HCT116 (cell line): ENCODE measurements at regions not wholly inside any gene's neighbourhood (a gene's known extent, or its start where the extent isn't known, plus 50 kb on each side); places are given as distances from the start of the nearest gene placed in this dataset.

Experiments used
- ATAC-seq: fragments of 200-7000 bp; cut with Tn5 transposase; 2 replicates; pipeline ENCODE4 v1.9.1; 2020; ENCODE audit warnings: mild to moderate bottlenecking, moderate library complexity
- BruUV-seq: library from RNA; stranded (reverse); fragments of 400-500 nt; replicated peaks from 2 replicates; lab custom pipeline; 2021; lab: Mats Ljungman, UMichigan
- CTCF ChIA-PET: fragments of 300-600 bp; sonication (Branson Sonifier 250); formaldehyde crosslinking; loops from one replicate; lab custom pipeline; 2021; ENCODE audit warnings: antibody characterized with exemption; lab: Charles Lee
- POLR2A ChIA-PET: fragments of 300-600, 350-600 bp; sonication (Branson Sonifier 250); formaldehyde crosslinking; loops from one replicate; lab custom pipeline; 2021; ENCODE audit warnings: antibody characterized with exemption; lab: Charles Lee
- RAD21 ChIA-PET, 2 experiments: fragments of 300-600 bp; sonication (Branson Sonifier 250); formaldehyde crosslinking; loops; one replicate each; lab custom pipeline; 2023; ENCODE audit warnings: low total read pairs in 2 of 2; ENCODE audit not compliant: uncharacterized antibody in 2 of 2, unreplicated experiment in 2 of 2, low non-redundant PET in 1 of 2; lab: Charles Lee
- DNase-seq: peaks from one replicate; pipeline ENCODE4 v3.0.0-alpha.2; 2010; ENCODE audit warnings: low read depth, low spot score
- H2AFZ ChIP-seq: fragments of 200-600 bp; shearing (Covaris generic), sonication (generic); 2 replicates; pipeline ENCODE4 v1.6.1; 2017; ENCODE audit warnings: low read depth, mixed run types, mixed read lengths, antibody characterized with exemption, low read length; ENCODE audit not compliant: poor library complexity, severe bottlenecking
- H3K27ac ChIP-seq: 2 replicates; pipeline ENCODE4 v1.5.1; 2012; ENCODE audit warnings: low read depth, low read length
- H3K27me3 ChIP-seq: fragments of 200-600 bp; sonication (generic); 2 replicates; pipeline ENCODE4 v1.6.1; 2016; ENCODE audit warnings: mixed run types, low read length, mixed read lengths; ENCODE audit not compliant: insufficient read depth
- H3K36me3 ChIP-seq, 2 experiments: fragments of 200-500 bp in 1 of 2; fragments of 200-600 bp in 1 of 2; sonication (Bioruptor generic) in 1 of 2; sonication (generic) in 1 of 2; 2 replicates each; pipeline versions ENCODE4 v1.5.1 to v1.6.1; 2014 to 2016; ENCODE audit warnings: low read length in 2 of 2, inconsistent platforms in 1 of 2, mixed read lengths in 1 of 2, mixed run types in 1 of 2; ENCODE audit not compliant: insufficient read depth in 2 of 2, control insufficient read depth in 1 of 2
- H3K4me1 ChIP-seq, 2 experiments: fragments of 200-600 bp in 1 of 2; sonication (generic) in 1 of 2; 2 replicates each; pipeline versions ENCODE4 v1.5.1 to v1.6.1; 2012 to 2017; ENCODE audit warnings: low read length in 2 of 2, inconsistent platforms in 1 of 2, mild to moderate bottlenecking in 1 of 2, mixed read lengths in 1 of 2, mixed run types in 1 of 2, moderate library complexity in 1 of 2; ENCODE audit not compliant: insufficient read depth in 2 of 2, control insufficient read depth in 1 of 2
- H3K4me2 ChIP-seq: fragments of 200-600 bp; sonication (generic); 2 replicates; pipeline ENCODE4 v1.6.1; 2017; ENCODE audit warnings: mixed run types, low read length, mixed read lengths
- H3K4me3 ChIP-seq, 2 experiments: fragments of 200-600 bp in 1 of 2; sonication (generic) in 1 of 2; replicated peaks in 1 of 2; 2 replicates each; pipeline ENCODE4 v1.5.1; 2011 to 2016; ENCODE audit warnings: low read length in 2 of 2, control low read depth in 1 of 2, low read depth in 1 of 2, mild to moderate bottlenecking in 1 of 2, mixed read lengths in 1 of 2, mixed run types in 1 of 2
- H3K79me2 ChIP-seq: fragments of 200-600 bp; sonication (generic); 2 replicates; pipeline ENCODE4 v1.6.1; 2017; ENCODE audit warnings: mild to moderate bottlenecking, mixed run types, low read length, moderate library complexity, mixed read lengths; ENCODE audit not compliant: insufficient read depth
- H3K9ac ChIP-seq: fragments of 200-600 bp; sonication (generic); 2 replicates; pipeline ENCODE4 v1.6.1; 2016; ENCODE audit warnings: low read length, mixed read lengths
- H3K9me2 ChIP-seq: fragments of 200-600 bp; sonication (generic), shearing (Covaris generic); 2 replicates; pipeline ENCODE4 v1.6.1; 2017; ENCODE audit warnings: mixed run types, mild to moderate bottlenecking, moderate library complexity; ENCODE audit not compliant: insufficient read depth
- H3K9me3 ChIP-seq, 2 experiments: fragments of 200-500 bp in 1 of 2; fragments of 200-600 bp in 1 of 2; sonication (Bioruptor generic) in 1 of 2; sonication (generic) in 1 of 2; 2 replicates each; pipeline ENCODE4 v1.6.1; 2014 to 2017; ENCODE audit warnings: low read length in 2 of 2, mixed read lengths in 2 of 2, inconsistent platforms in 1 of 2, low read depth in 1 of 2, mild to moderate bottlenecking in 1 of 2, mixed run types in 1 of 2, moderate library complexity in 1 of 2; ENCODE audit not compliant: control insufficient read depth in 1 of 2, insufficient read depth in 1 of 2
- H4K20me1 ChIP-seq: fragments of 200-600 bp; sonication (generic), shearing (Covaris generic); 2 replicates; pipeline ENCODE4 v1.6.1; 2017; ENCODE audit warnings: mixed run types, mild to moderate bottlenecking, moderate library complexity; ENCODE audit not compliant: insufficient read depth
- ATF3 ChIP-seq: IDR thresholded peaks from 2 replicates; pipeline ENCODE4 v1.6.1; 2012
- CBX3 ChIP-seq: IDR thresholded peaks from 2 replicates; pipeline ENCODE4 v1.6.1; 2012; ENCODE audit warnings: low read depth
- CEBPB ChIP-seq: IDR thresholded peaks from 2 replicates; pipeline ENCODE4 v1.6.1; 2012; ENCODE audit warnings: low read depth
- CTCF ChIP-seq, 3 experiments: fragments of 200-600 bp in 1 of 3; sonication (generic) in 1 of 3; IDR thresholded peaks in 2 of 3; conservative IDR thresholded peaks in 1 of 3; 2 replicates each; pipeline ENCODE4 v1.5.1; 2012 to 2017; ENCODE audit warnings: low read depth in 2 of 3, low read length in 2 of 3, antibody characterized with exemption in 1 of 3, borderline replicate concordance in 1 of 3, control low read depth in 1 of 3, mild to moderate bottlenecking in 1 of 3, mixed read lengths in 1 of 3, mixed run types in 1 of 3, moderate library complexity in 1 of 3; ENCODE audit not compliant: insufficient read depth in 1 of 3
- EGR1 ChIP-seq: IDR thresholded peaks from 2 replicates; pipeline ENCODE4 v1.6.1; 2012; ENCODE audit warnings: low read depth
- ELF1 ChIP-seq: IDR thresholded peaks from 2 replicates; pipeline ENCODE4 v1.6.1; 2012; ENCODE audit warnings: low read depth, borderline replicate concordance
- EZH2 ChIP-seq: fragments of 200-600 bp; sonication (generic); IDR thresholded peaks from 2 replicates; pipeline ENCODE4 v1.6.1; 2017; ENCODE audit warnings: antibody characterized with exemption, mixed run types
- FOSL1 ChIP-seq: IDR thresholded peaks from 2 replicates; pipeline ENCODE4 v1.6.1; 2012; ENCODE audit warnings: low read depth
- POLR2AphosphoS5 ChIP-seq: IDR thresholded peaks from 2 replicates; pipeline ENCODE4 v1.6.1; 2011; ENCODE audit warnings: mild to moderate bottlenecking, low read depth, low read length, moderate library complexity
- RAD21 ChIP-seq: IDR thresholded peaks from 2 replicates; pipeline ENCODE4 v1.6.1; 2012; ENCODE audit warnings: low read depth, mild to moderate bottlenecking
- REST ChIP-seq: IDR thresholded peaks from 2 replicates; pipeline ENCODE4 v1.6.1; 2012; ENCODE audit warnings: low read depth
- SP1 ChIP-seq: IDR thresholded peaks from 2 replicates; pipeline ENCODE4 v1.6.1; 2012; ENCODE audit warnings: low read depth
- SRF ChIP-seq: IDR thresholded peaks from 2 replicates; pipeline ENCODE4 v1.6.1; 2012; ENCODE audit warnings: low read depth
- TCF7L2 ChIP-seq: IDR thresholded peaks from 2 replicates; pipeline ENCODE4 v1.7.0; 2011; ENCODE audit warnings: borderline replicate concordance, inconsistent platforms; ENCODE audit not compliant: insufficient read depth, insufficient read length; ENCODE audit errors: extremely low read depth
- YY1 ChIP-seq: IDR thresholded peaks from 2 replicates; pipeline ENCODE4 v1.6.1; 2011; ENCODE audit warnings: low read length, low read depth, moderate library complexity, mild to moderate bottlenecking; ENCODE audit not compliant: insufficient replicate concordance; ENCODE audit errors: extremely low read depth
- ZNF274 ChIP-seq: fragments of 200-500 bp; sonication (Bioruptor generic); IDR thresholded peaks from 2 replicates; pipeline ENCODE4 v1.6.1; 2014; ENCODE audit warnings: mild to moderate bottlenecking, low read depth, low read length, inconsistent platforms
- intact Hi-C: fragments of 100-400 bp; cut with micrococcal nuclease; formaldehyde crosslinking; loops from 2 replicates; pipeline ENCODE4 v1.10.0; 2022
- TF ChIP-seq, protein P1 (sequence below): IDR thresholded peaks from 2 replicates; pipeline ENCODE4 v1.6.1; 2012

DNA sequence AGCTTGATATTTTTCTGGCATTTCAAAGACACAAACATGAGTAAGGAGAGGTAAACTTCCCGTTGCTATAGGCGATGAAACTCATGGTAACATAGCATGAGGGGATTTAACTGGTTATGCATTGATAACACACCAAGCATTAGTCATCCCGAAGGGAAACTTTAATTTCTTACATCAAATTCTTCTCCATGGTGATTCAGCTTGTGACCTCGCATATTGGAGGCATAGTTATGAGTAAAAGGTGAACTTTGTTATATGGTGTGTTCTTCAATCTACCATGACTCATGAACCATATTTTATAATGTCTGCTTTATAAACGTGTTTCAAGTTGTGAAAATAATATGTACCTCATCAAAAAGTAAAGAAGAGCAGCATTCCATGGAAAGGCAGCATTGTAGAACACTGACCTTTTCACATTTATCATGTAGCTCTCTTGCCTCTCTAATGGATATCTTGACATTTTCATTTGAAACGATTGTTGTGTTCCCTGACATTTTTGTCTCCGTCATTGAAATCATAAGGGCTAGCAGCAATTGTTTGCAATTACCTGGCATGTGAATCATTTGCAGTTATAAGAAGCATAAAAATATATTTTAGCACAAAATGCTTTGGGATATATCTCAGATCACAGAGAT, 491.8 kb downstream of the ANXA1 start:
- no peak for DNase-seq
- Histone ChIP-seq H2AFZ (no peak overlapping the region), H3K36me3 (no peaks in the 10 kb centered on the region), H4K20me1 (no peaks in the 10 kb centered on the region), H3K9me2 (no peaks in the 10 kb centered on the region), H3K27me3 (no peaks in the 10 kb centered on the region), H3K9ac (no peak overlapping the region), H3K4me3 (no peak overlapping the region), H3K4me1 (no peaks in the 10 kb centered on the region), H3K4me2 (no peak overlapping the region), H3K79me2 (no peaks in the 10 kb centered on the region)
- POLR2A ChIA-PET, result no interaction called here
- CTCF ChIA-PET, result no interaction called here
- intact Hi-C loops, result no loop called here
- ATAC-seq, result no peak
- RAD21 ChIA-PET, result no interaction called here
- no TSS peak for BruUV-seq
- TF ChIP-seq CEBPB (no peak), ELF1 (no peak), EGR1 (no peak), EZH2 (no peak), REST (no peak), FOSL1 (no peak), YY1 (no peak), ATF3 (no peak), SRF (no peak), ZNF274 (no peak), CBX3 (no peak), RAD21 (no peak), CTCF (IDR thresholded peaks at IDR 0.05 in 2 of 3, conservative IDR thresholded peaks at IDR 0.05 in 1 of 3; ENCODE audit: borderline replicate concordance in 1 of 3, insufficient read depth in 1 of 3, low read depth in 2 of 3, low read length in 2 of 3) (no peak), SP1 (no peak), POLR2AphosphoS5 (no peak), TCF7L2 (no peak)
- TF ChIP-seq, protein P1, sequence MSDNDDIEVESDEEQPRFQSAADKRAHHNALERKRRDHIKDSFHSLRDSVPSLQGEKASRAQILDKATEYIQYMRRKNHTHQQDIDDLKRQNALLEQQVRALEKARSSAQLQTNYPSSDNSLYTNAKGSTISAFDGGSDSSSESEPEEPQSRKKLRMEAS, result no peak
- TF ChIP-seq, all 23 proteins: peak for 0
- Histone ChIP-seq H3K9me3 (no peaks in the 10 kb centered on the region), H3K27ac (no peak overlapping the region)
